GM12872 (cell line): ENCODE measurements at regions not wholly inside any gene's neighbourhood (a gene's known extent, or its start where the extent isn't known, plus 50 kb on each side); places are given as distances from the start of the nearest gene placed in this dataset.

ENCODE experiments used
- CTCF ChIP-seq: IDR thresholded peaks from 3 replicates; pipeline ENCODE4 v1.5.1; 2011; ENCODE audit warnings: low read depth, mild to moderate bottlenecking, low read length, moderate library complexity; ENCODE audit not compliant: insufficient read depth

GRCh38 chr9:75653750-75654149, 236.7 kb upstream of the PCSK5 start:
- TF ChIP-seq CTCF, result no peak

- TF ChIP-seq CTCF, result no peak
These were observed 233.5 kb upstream of the PCSK5 start for GRCh38 chr9:75657015-75657414.

DNA sequence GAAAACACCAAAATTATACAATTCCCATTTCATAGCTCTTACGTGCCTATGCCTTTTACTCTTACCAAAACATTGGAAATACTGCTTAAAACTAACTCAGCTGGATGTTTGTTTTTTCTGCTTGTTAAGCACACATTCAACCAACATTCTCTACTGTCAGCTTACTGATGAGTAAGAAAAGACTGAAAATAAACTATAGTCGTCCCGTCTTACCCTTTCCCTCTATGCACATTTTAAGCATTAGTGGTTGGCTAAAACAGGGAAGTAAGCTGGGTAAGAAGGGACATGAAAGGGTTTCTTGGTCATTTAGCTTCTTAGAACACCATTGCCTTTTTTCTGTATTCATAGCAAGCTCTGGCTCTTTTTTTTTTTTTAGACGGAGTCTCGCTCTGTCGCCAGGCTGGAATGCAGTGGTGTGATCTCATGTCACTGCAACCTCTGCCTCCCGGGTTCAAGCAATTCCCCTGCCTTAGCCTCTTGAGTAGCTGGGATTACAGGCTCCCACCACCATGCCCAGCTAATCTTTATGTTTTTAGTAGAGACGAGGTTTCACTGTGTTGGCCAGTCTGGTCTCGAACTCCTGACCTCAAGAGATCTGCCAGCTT, 232.1 kb upstream of the PCSK5 start:
- no peak for TF ChIP-seq CTCF

GRCh38 chr9:75664597-75664996, 225.9 kb upstream of the PCSK5 start:
- TF ChIP-seq CTCF, result no peak

GRCh38 chr9:75666856-75667554, 223.5 kb upstream of the PCSK5 start:
- TF ChIP-seq CTCF, result no peak

DNA sequence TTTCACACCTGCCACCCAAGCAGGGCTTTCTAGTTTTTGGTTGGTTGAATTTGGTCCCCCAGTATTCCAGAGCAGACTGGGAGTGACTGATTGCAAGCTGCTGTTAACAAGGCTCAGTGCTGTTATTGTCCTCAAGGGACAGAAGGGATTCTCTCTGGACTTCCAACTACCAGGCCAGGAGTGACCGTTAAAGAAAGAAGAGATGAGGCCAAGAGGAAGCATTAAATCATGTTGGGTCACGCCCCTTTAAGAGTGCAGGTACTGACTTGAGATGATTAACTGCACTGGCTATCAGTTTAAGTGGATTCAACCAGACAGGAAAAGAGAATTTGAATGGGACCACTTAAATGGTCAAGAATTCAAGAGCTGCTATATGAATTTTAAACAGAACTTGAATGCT, 220.8 kb upstream of the PCSK5 start:
- TF ChIP-seq CTCF, result no peak

GRCh38 chr9:75671354-75671753, 219.1 kb upstream of the PCSK5 start:
- TF ChIP-seq CTCF, result no peak
